K562 (cell line): ENCODE measurements at regions not wholly inside any gene's neighbourhood (a gene's known extent, or its start where the extent isn't known, plus 50 kb on each side); places are given as distances from the start of the nearest gene placed in this dataset.
"Not testable (repeated sequence)": the region's sequence is repeated elsewhere in the genome, so short reads cannot be mapped to it uniquely, and the experiment has no call there.

Source experiments
- ATAC-seq: fragments of 200-7000 bp; cut with Tn5 transposase; 3 replicates; pipeline ENCODE4 v1.9.1; 2020; ENCODE audit warnings: moderate library complexity
- BruUV-seq: library from RNA; stranded (reverse); fragments of 400-500 nt; replicated peaks from 2 replicates; lab custom pipeline; 2021; lab: Mats Ljungman, UMichigan
- CTCF ChIA-PET: fragments of 300-600 bp; formaldehyde crosslinking; extraction: SDS; loops from one replicate; lab custom pipeline; 2021; ENCODE audit warnings: low intra/inter-chr PET ratio; lab: Yijun Ruan, JAX
- POLR2A ChIA-PET: fragments of 300-600, 350-650 bp; sonication (Branson Sonifier 250); formaldehyde crosslinking; extraction: SDS; loops from one replicate; lab custom pipeline; 2021; ENCODE audit warnings: antibody characterized with exemption, inconsistent platforms; lab: Yijun Ruan, JAX
- DNase-seq, 4 experiments: peaks; one replicate each; pipeline versions ENCODE4 v3.0.0 to v3.0.0-alpha.2; 2011 to 2018; ENCODE audit warnings: low spot score in 3 of 4, mixed read lengths in 3 of 4; ENCODE audit errors: extremely low read depth in 1 of 4
- FAIRE-seq: peaks from 2 replicates; lab custom pipeline; 2011; peaks lifted over from hg19 to GRCh38; lab: Jason Lieb, UNC
- H2AFZ ChIP-seq: 2 replicates; pipeline ENCODE4 v1.6.0; 2011; ENCODE audit warnings: low read depth, low read length, control low read depth, inconsistent platforms
- H3K27ac ChIP-seq: fragments of 200-600 bp; 3 replicates; pipeline ENCODE4 v1.8.0; 2011; ENCODE audit warnings: low read depth, mild to moderate bottlenecking, control low read depth, inconsistent platforms, low read length, moderate library complexity, mixed read lengths; ENCODE audit errors: extremely low read depth
- H3K27me3 ChIP-seq, 2 experiments: fragments of 300-600 bp in 1 of 2; 2 replicates in 1 of 2; 3 replicates in 1 of 2; pipeline versions ENCODE4 v1.6.0 to v1.8.0; 2011; ENCODE audit warnings: inconsistent platforms in 2 of 2, low read length in 2 of 2, mild to moderate bottlenecking in 1 of 2, mixed read lengths in 1 of 2, moderate library complexity in 1 of 2; ENCODE audit not compliant: control insufficient read depth in 2 of 2, insufficient read depth in 2 of 2
- H3K36me3 ChIP-seq: fragments of 300-600 bp; 3 replicates; pipeline ENCODE4 v1.8.0; 2011; ENCODE audit warnings: mild to moderate bottlenecking, low read length, inconsistent platforms; ENCODE audit not compliant: control insufficient read depth, insufficient read depth
- H3K4me1 ChIP-seq, 2 experiments: fragments of 200-600 bp in 1 of 2; replicated peaks in 1 of 2; 2 replicates in 1 of 2; 3 replicates in 1 of 2; pipeline versions ENCODE4 v1.5.1 to v1.8.0; 2011; ENCODE audit warnings: inconsistent platforms in 2 of 2, low read length in 2 of 2, mild to moderate bottlenecking in 1 of 2, mixed read lengths in 1 of 2, moderate library complexity in 1 of 2; ENCODE audit not compliant: control insufficient read depth in 2 of 2, insufficient read depth in 2 of 2
- H3K4me2 ChIP-seq: 2 replicates; pipeline ENCODE4 v1.6.1; 2011; ENCODE audit warnings: low read length, control low read depth, inconsistent platforms, mixed read lengths; ENCODE audit not compliant: insufficient read depth
- H3K4me3 ChIP-seq: fragments of 200-600 bp; sonication (generic), shearing (Covaris generic); 2 replicates; pipeline ENCODE4 v1.5.1; 2016; ENCODE audit warnings: control low read depth, inconsistent platforms
- H3K79me2 ChIP-seq: fragments of 200-600 bp; 3 replicates; pipeline ENCODE4 v1.8.0; 2011; ENCODE audit warnings: low read length, inconsistent platforms; ENCODE audit not compliant: control insufficient read depth, insufficient read depth
- H3K9ac ChIP-seq, 2 experiments: 2 replicates each; pipeline versions ENCODE4 v1.6.0 to v1.6.1; 2011; ENCODE audit warnings: low read depth in 2 of 2, low read length in 2 of 2, control low read depth in 1 of 2, inconsistent platforms in 1 of 2, mild to moderate bottlenecking in 1 of 2, mixed read lengths in 1 of 2; ENCODE audit not compliant: insufficient read depth in 1 of 2
- H3K9me1 ChIP-seq: one replicate; pipeline ENCODE4 v1.6.0; 2011; ENCODE audit warnings: inconsistent platforms, mild to moderate bottlenecking, low read length, moderate library complexity; ENCODE audit not compliant: control insufficient read depth, insufficient read depth
- H3K9me3 ChIP-seq: replicated peaks from 2 replicates; pipeline ENCODE4 v1.5.1; 2011; ENCODE audit warnings: low read depth, low read length, inconsistent platforms; ENCODE audit not compliant: control insufficient read depth, insufficient read depth
- H4K20me1 ChIP-seq: replicated peaks from 2 replicates; pipeline ENCODE4 v1.6.1; 2011; ENCODE audit warnings: low read length, inconsistent platforms, mixed read lengths; ENCODE audit not compliant: control insufficient read depth, insufficient read depth
- C11orf30 ChIP-seq: fragments of 450-650 bp; IDR thresholded peaks from 2 replicates; pipeline ENCODE4 v1.6.1; 2016; ENCODE audit warnings: low read depth, mild to moderate bottlenecking
- EGR1 ChIP-seq: fragments of 450-650 bp; conservative IDR thresholded peaks from 2 replicates; pipeline ENCODE4 v1.6.1; 2017; ENCODE audit warnings: mild to moderate bottlenecking
- EP400 ChIP-seq: fragments of 450-650 bp; IDR thresholded peaks from 2 replicates; pipeline ENCODE4 v1.6.1; 2017; ENCODE audit warnings: antibody characterized with exemption, mild to moderate bottlenecking, moderate library complexity
- HNRNPUL1 ChIP-seq: fragments of 200-400 bp; formaldehyde crosslinking; IDR thresholded peaks from 2 replicates; pipeline ENCODE4 v1.6.1; 2017; ENCODE audit warnings: low read length
- KAT8 ChIP-seq: fragments of 450-650 bp; IDR thresholded peaks from 2 replicates; pipeline ENCODE4 v1.6.1; 2016; ENCODE audit warnings: low read depth, mild to moderate bottlenecking
- KLF13 ChIP-seq: fragments of 450-650 bp; IDR thresholded peaks from 2 replicates; pipeline ENCODE4 v1.6.1; 2016; ENCODE audit warnings: missing genetic modification characterization, low read depth, mild to moderate bottlenecking, missing compliant biosample characterization, moderate library complexity, borderline replicate concordance
- MAFF ChIP-seq: IDR thresholded peaks from 2 replicates; pipeline ENCODE4 v1.6.1; 2012; ENCODE audit warnings: low read length, improper control_type of control experiment
- MAFG ChIP-seq: fragments of 450-650 bp; conservative IDR thresholded peaks from 2 replicates; pipeline ENCODE4 v1.6.1; 2016; ENCODE audit warnings: missing genetic modification characterization, missing compliant biosample characterization
- MAFK ChIP-seq: IDR thresholded peaks from 2 replicates; pipeline ENCODE4 v1.6.1; 2011; ENCODE audit warnings: low read length, improper control_type of control experiment
- PHTF2 ChIP-seq: fragments of 250-450 bp; sonication (Bioruptor Pico); IDR thresholded peaks from 2 replicates; pipeline ENCODE4 v1.5.0; 2021; ENCODE audit warnings: mild to moderate bottlenecking
- RBM15 ChIP-seq: fragments of 200-400 bp; formaldehyde crosslinking; IDR thresholded peaks from 2 replicates; pipeline ENCODE4 v1.6.1; 2018; ENCODE audit warnings: mild to moderate bottlenecking, low read length, moderate library complexity; ENCODE audit not compliant: insufficient read depth
- ZBTB11 ChIP-seq, 3 experiments: fragments of 200-800 bp in 1 of 3; fragments of 250-450 bp in 1 of 3; fragments of 450-650 bp in 1 of 3; sonication (Bioruptor Pico) in 1 of 3; sonication (Bioruptor generic) in 1 of 3; formaldehyde crosslinking in 1 of 3; IDR thresholded peaks; 2 replicates each; pipeline versions ENCODE4 v1.6.1 to v1.8.0; 2016 to 2022; ENCODE audit warnings: mild to moderate bottlenecking in 2 of 3, missing genetic modification characterization in 2 of 3, missing compliant biosample characterization in 1 of 3, moderate library complexity in 1 of 3
- ZNF3 ChIP-seq: fragments of 250-450 bp; sonication (Bioruptor Pico); IDR thresholded peaks from 2 replicates; pipeline ENCODE4 v1.5.0; 2021; ENCODE audit warnings: mild to moderate bottlenecking, moderate library complexity
- ZNF316 ChIP-seq: fragments of 450-650 bp; IDR thresholded peaks from 2 replicates; pipeline ENCODE4 v1.6.1; 2016
- WGBS: fragments of 100-300 bp; shearing (Covaris generic); methylation state at CpG from one replicate; pipeline ENCODE4 v1.1.6; 2016; ENCODE audit warnings: low coverage, mixed read lengths; ENCODE audit not compliant: insufficient coverage; ENCODE audit errors: missing lambda C conversion rate; 5-methylcytosine and 5-hydroxymethylcytosine counted together
- in situ Hi-C: fragments of 300-500 bp; cut with MboI; formaldehyde crosslinking; loops from 4 replicates; pipeline ENCODE4 v1.15.0; 2018; ENCODE audit warnings: inconsistent platforms, mixed read lengths
- intact Hi-C: fragments of 100-400 bp; cut with micrococcal nuclease; formaldehyde crosslinking; loops from 2 replicates; pipeline ENCODE4 v1.14.2; 2022

DNA sequence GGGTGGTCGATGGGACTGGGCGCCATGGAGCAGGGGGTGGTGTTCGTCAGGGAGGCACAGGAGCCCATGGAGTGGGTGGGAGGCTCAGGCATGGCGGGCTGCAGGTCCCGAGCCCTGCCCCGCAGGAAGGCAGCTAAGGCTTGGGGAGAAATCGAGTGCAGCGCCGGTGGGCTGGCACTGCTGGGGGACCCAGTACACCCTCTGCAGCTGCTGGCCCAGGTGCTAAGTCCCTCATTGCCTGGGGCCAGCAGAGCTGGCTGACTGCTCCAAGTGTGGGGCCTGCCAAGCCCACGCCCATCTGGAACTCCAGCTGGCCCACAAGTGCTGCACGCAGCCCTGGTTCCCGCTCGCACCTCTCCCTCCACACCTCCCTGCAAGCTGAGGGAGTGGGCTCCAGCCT lies 1009.6 kb downstream of the TMTC2 start:
- H3K36me3 ChIP-seq, H3K9me3 ChIP-seq, H3K4me3 ChIP-seq, H3K4me1 ChIP-seq, H2AFZ ChIP-seq, H3K79me2 ChIP-seq, ATAC-seq, intact Hi-C loops, H3K27ac ChIP-seq, POLR2A ChIA-PET, BruUV-seq, H3K27me3 ChIP-seq, H3K4me2 ChIP-seq, in situ Hi-C loops, H3K9ac ChIP-seq, H4K20me1 ChIP-seq, H3K9me1 ChIP-seq, DNase-seq, FAIRE-seq, CTCF ChIA-PET: not testable (repeated sequence)
- 0% methylated on average over 10 of the region's 13 CpGs for WGBS

- POLR2A ChIA-PET, result no interaction called here
- no peak for DNase-seq
- no peaks in the 10 kb centered on the region for H3K27me3 ChIP-seq
- TF ChIP-seq KAT8 (no peak), ZNF3 (CRISPR knock-in tag) (no peak), MAFG (tag) (0 out of 2 replicates have a peak, but pooled peaks have one; percentile 11), HNRNPUL1 (no peak), C11orf30 (0 out of 2 replicates have a peak, but pooled peaks have one; percentile 5), EGR1 (no peak), ZBTB11 (CRISPR knock-in tag; IDR thresholded peaks at IDR 0.05) (no peak), PHTF2 (no peak), ZNF316 (peak; percentile 55), KLF13 (tag) (no peak), RBM15 (no peak), MAFF (0 out of 2 replicates have a peak, but pooled peaks have one; percentile 30), EP400 (no peak), MAFK (0 out of 2 replicates have a peak, but pooled peaks have one; percentile 31)
- TF ChIP-seq, all 486 proteins: peak for 5
- CTCF ChIA-PET, result no interaction called here
- Histone ChIP-seq H3K4me3 (no peak overlapping the region), H3K4me2 (no peak overlapping the region), H3K9ac (no peak overlapping the region), H3K4me1 (no peaks in the 10 kb centered on the region), H3K79me2 (no peaks in the 10 kb centered on the region), H3K9me1 (no peaks in the 10 kb centered on the region), H4K20me1 (no peaks in the 10 kb centered on the region), H3K36me3 (no peaks in the 10 kb centered on the region), H3K27ac (no peak overlapping the region), H3K9me3 (no peaks in the 10 kb centered on the region), H2AFZ (no peak overlapping the region)
- in situ Hi-C loops (no loop called here), intact Hi-C loops (no loop called here)
- BruUV-seq, result no TSS peak
- FAIRE-seq, result no peak
- ATAC-seq, result no peak
These were observed 1005.0 kb downstream of the TMTC2 start for GRCh38 chr12:83691730-83692129.
